Loucy (cell line): ENCODE measurements at regions not wholly inside any gene's neighbourhood (a gene's known extent, or its start where the extent isn't known, plus 50 kb on each side); places are given as distances from the start of the nearest gene placed in this dataset.

Experiments
- H2AFZ ChIP-seq: fragments of 200-600 bp; sonication (generic); 2 replicates; pipeline ENCODE4 v1.6.0; 2016; ENCODE audit warnings: antibody characterized with exemption, mild to moderate bottlenecking, low read length, moderate library complexity
- H3F3A ChIP-seq: fragments of 200-600 bp; 2 replicates; pipeline ENCODE4 v1.6.0; 2016; ENCODE audit warnings: antibody characterized with exemption, low read depth, mild to moderate bottlenecking
- H3K27me3 ChIP-seq: fragments of 200-600 bp; sonication (generic); 2 replicates; pipeline ENCODE4 v1.6.1; 2014; ENCODE audit warnings: low read length, mild to moderate bottlenecking; ENCODE audit not compliant: insufficient read depth, poor library complexity, severe bottlenecking
- H3K36me3 ChIP-seq: fragments of 200-600 bp; sonication (generic); 2 replicates; pipeline ENCODE4 v1.6.1; 2016; ENCODE audit warnings: low read length; ENCODE audit not compliant: insufficient read depth
- H3K4me1 ChIP-seq: fragments of 200-600 bp; sonication (generic); 2 replicates; pipeline ENCODE4 v1.5.1; 2014; ENCODE audit warnings: low read length, mild to moderate bottlenecking; ENCODE audit not compliant: insufficient read depth, poor library complexity, severe bottlenecking
- H3K4me2 ChIP-seq: fragments of 200-600 bp; sonication (generic); 2 replicates; pipeline ENCODE4 v1.6.0; 2014; ENCODE audit warnings: antibody characterized with exemption, low read length, low read depth, mild to moderate bottlenecking; ENCODE audit not compliant: poor library complexity, severe bottlenecking
- H3K4me3 ChIP-seq: fragments of 200-600 bp; sonication (generic); 2 replicates; pipeline ENCODE4 v1.5.1; 2014; ENCODE audit warnings: low read length, mild to moderate bottlenecking, mixed read lengths; ENCODE audit not compliant: poor library complexity, severe bottlenecking
- H3K79me2 ChIP-seq: fragments of 200-600 bp; sonication (generic); 2 replicates; pipeline ENCODE4 v1.6.1; 2014; ENCODE audit warnings: low read length; ENCODE audit not compliant: insufficient read depth
- H3K9ac ChIP-seq: fragments of 200-600 bp; sonication (generic); 2 replicates; pipeline ENCODE4 v1.6.0; 2014; ENCODE audit warnings: mild to moderate bottlenecking, low read depth, low read length, moderate library complexity; ENCODE audit not compliant: poor library complexity, severe bottlenecking
- H3K9me2 ChIP-seq: fragments of 200-600 bp; sonication (generic); replicated peaks from 2 replicates; pipeline ENCODE4 v1.6.1; 2016; ENCODE audit warnings: low read depth, low read length, mixed read lengths
- H3K9me3 ChIP-seq: fragments of 200-600 bp; sonication (generic); 2 replicates; pipeline ENCODE4 v1.6.1; 2014; ENCODE audit warnings: mild to moderate bottlenecking, antibody characterized with exemption, low read length, low read depth; ENCODE audit not compliant: insufficient read depth
- H4K20me1 ChIP-seq: fragments of 200-600 bp; sonication (generic); 2 replicates; pipeline ENCODE4 v1.6.0; 2014; ENCODE audit warnings: antibody characterized with exemption, low read length, mild to moderate bottlenecking; ENCODE audit not compliant: insufficient read depth, poor library complexity, severe bottlenecking
- EZH2phosphoT487 ChIP-seq: fragments of 200-600 bp; IDR thresholded peaks from 2 replicates; pipeline ENCODE4 v1.6.1; 2018; ENCODE audit warnings: antibody characterized with exemption, mild to moderate bottlenecking, moderate library complexity, borderline replicate concordance
- TF ChIP-seq, protein P1 (sequence below): fragments of 200-600 bp; sonication (generic); conservative IDR thresholded peaks from 2 replicates; pipeline ENCODE4 v1.5.1; 2014; ENCODE audit warnings: mild to moderate bottlenecking, antibody characterized with exemption, low read length

DNA sequence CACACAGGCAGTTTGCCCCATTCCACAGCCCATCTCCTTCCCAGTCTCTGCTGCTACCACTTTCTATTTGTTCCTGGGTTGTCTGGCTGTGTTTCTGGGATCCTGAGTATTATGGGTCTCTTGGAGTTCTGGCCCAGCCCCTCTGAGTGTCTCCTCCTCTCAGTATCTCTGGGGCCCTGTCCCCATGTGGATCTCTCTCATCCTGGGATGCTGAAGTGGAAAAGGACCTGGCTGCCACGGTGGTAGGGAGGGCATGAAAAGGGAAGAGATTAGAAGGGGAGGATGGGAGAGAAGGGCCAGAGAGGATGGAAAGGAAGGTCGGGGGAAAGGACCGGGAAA lies 54.5 kb upstream of the LBX1 start:
- Histone ChIP-seq H3K36me3 (no peaks in the 10 kb centered on the region), H3K27me3 (no peaks in the 10 kb centered on the region), H3K79me2 (no peaks in the 10 kb centered on the region), H3K9me2 (no peaks in the 10 kb centered on the region), H3K9ac (no peak overlapping the region), H2AFZ (no peak overlapping the region), H3K9me3 (no peaks in the 10 kb centered on the region), H3K4me3 (no peak overlapping the region), H3K4me2 (no peak overlapping the region), H4K20me1 (no peaks in the 10 kb centered on the region), H3F3A (no peaks in the 10 kb centered on the region), H3K4me1 (no peaks in the 10 kb centered on the region)
- TF ChIP-seq EZH2phosphoT487: no peak
- TF ChIP-seq, protein P1, sequence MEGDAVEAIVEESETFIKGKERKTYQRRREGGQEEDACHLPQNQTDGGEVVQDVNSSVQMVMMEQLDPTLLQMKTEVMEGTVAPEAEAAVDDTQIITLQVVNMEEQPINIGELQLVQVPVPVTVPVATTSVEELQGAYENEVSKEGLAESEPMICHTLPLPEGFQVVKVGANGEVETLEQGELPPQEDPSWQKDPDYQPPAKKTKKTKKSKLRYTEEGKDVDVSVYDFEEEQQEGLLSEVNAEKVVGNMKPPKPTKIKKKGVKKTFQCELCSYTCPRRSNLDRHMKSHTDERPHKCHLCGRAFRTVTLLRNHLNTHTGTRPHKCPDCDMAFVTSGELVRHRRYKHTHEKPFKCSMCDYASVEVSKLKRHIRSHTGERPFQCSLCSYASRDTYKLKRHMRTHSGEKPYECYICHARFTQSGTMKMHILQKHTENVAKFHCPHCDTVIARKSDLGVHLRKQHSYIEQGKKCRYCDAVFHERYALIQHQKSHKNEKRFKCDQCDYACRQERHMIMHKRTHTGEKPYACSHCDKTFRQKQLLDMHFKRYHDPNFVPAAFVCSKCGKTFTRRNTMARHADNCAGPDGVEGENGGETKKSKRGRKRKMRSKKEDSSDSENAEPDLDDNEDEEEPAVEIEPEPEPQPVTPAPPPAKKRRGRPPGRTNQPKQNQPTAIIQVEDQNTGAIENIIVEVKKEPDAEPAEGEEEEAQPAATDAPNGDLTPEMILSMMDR: no peak

- Histone ChIP-seq H4K20me1 (no peaks in the 10 kb centered on the region), H3F3A (no peaks in the 10 kb centered on the region), H3K4me1 (no peaks in the 10 kb centered on the region), H3K9ac (no peak overlapping the region), H3K27me3 (no peaks in the 10 kb centered on the region), H3K4me3 (no peak overlapping the region), H3K9me3 (no peaks in the 10 kb centered on the region), H2AFZ (no peak overlapping the region), H3K79me2 (no peaks in the 10 kb centered on the region), H3K4me2 (no peak overlapping the region), H3K9me2 (no peaks in the 10 kb centered on the region), H3K36me3 (no peaks in the 10 kb centered on the region)
- TF ChIP-seq, protein P1: no peak
- TF ChIP-seq EZH2phosphoT487: no peak
Observed at GRCh38 chr10:101284101-101284743, 55.0 kb upstream of the LBX1 start.

DNA sequence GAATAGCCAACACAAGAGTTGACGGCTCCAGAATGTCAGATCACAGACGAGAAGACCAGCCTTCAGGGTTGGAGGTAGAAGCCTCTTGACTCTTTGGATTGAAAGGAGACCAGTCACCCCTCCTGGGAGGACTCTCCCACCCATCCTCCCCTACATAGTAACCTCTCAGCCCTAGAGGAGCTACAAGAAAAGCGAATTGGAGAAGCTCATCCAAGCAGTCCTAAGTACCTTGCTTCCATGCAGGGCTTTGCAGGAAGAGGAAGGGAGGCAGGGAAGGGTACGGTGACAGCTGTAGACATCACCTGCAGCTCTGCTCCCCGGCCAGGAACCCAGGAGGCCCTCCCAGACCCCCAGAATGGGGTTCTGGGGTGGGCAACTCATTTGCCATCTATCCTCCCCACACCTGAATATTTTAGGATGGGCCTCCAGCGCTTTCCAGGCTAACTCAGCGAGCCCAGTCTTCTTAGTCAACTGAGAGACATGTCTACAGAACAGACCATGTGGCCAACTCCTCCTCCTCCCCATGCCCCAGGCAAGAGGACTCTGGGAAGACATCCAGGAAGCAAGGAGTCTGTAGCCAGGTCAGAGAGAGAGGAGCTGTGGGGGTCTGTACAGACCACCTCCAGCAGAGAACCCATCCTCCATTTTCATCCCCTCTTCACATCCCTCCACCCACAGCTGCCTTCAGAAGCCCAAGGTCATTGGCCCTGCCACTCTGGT lies 55.6 kb upstream of the LBX1 start:
- no peak overlapping the region for H3K4me2 ChIP-seq
- H3K9me2 ChIP-seq: no peaks in the 10 kb centered on the region
- H3K27me3 ChIP-seq: no peaks in the 10 kb centered on the region
- H3K9me3 ChIP-seq: no peaks in the 10 kb centered on the region
- no peaks in the 10 kb centered on the region for H3K4me1 ChIP-seq
- no peak overlapping the region for H2AFZ ChIP-seq
- no peaks in the 10 kb centered on the region for H3K36me3 ChIP-seq
- no peak overlapping the region for H3K9ac ChIP-seq
- TF ChIP-seq, protein P1: no peak
- TF ChIP-seq EZH2phosphoT487: no peak
- no peak overlapping the region for H3K4me3 ChIP-seq
- H4K20me1 ChIP-seq: no peaks in the 10 kb centered on the region
- H3K79me2 ChIP-seq: no peaks in the 10 kb centered on the region
- no peaks in the 10 kb centered on the region for H3F3A ChIP-seq
